Endometrium (tissue), 2 donors: ENCODE measurements at regions not wholly inside any gene's neighbourhood (a gene's known extent, or its start where the extent isn't known, plus 50 kb on each side); places are given as distances from the start of the nearest gene placed in this dataset.
A peak's percentile ranks its signal among the peaks of the same experiment; 100 is the strongest.
"Not testable (repeated sequence)": the region's sequence is repeated elsewhere in the genome, so short reads cannot be mapped to it uniquely, and the experiment has no call there.

Experiments
- FAIRE-seq: peaks from 2 replicates; lab custom pipeline; 2012; peaks lifted over from hg19 to GRCh38; lab: Jason Lieb, UNC
- donor health status: control.
- donor health status: control.

DNA sequence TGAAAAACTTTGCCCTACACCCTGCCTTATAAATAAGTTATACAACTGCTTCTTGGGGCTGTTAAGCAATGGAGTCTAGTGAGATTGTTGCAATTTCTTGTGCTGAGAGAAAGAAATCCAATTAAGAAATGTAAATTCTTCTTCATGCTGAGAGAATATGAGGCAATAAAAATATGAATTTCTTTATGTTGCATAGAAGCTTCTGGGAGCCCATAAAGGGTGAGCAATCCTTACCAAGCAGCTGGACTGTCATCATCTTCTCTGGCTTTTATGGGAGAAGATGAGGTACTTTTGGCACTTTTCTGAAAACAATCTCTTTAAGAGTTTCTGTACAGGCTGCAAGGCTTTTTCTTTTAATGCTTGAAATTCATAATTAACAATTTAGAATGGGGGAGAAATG, 204.3 kb downstream of the DMRTA1 start:
- no peak for FAIRE-seq

DNA sequence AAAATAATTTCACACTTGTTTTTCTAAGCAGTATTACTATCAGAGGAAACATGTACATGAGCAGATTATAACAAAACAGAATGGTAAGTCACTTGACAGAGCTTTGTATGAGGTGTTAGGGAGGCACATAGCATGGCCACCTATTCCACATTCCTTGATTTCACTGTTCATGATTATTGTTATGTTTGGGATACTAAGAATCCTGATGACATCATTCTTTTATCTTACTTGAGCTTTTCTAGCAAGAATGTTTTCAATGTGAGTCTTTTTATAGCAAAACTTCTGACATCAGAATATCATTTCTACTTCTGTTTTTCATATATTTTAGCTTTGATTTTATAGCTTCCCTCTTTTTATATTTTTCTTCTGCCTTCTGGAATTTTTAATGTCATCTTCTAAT, 208.2 kb downstream of the DMRTA1 start:
- no peak for FAIRE-seq

GRCh38 chr9:22657713-22658112, 211.1 kb downstream of the DMRTA1 start:
- FAIRE-seq = no peak

DNA sequence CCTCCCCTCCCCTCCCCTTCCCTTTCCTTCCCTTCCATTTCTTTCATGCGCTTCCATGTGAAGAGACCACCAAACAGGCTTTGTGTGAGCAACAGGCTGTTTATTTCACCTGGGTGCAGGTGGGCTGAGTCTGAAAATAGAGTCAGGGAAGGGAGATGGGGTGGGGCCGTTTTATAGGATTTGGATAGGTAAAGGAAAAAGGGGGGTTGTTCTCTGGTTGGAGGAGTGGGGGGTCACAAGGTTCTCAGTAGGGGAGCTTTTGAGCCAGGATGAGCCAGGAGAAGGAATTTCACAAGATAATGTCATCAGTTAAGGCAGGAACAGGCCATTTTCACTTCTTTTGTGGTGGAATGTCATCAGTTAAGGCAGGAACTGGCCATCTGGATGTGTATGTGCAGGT, 211.9 kb downstream of the DMRTA1 start:
- not testable (repeated sequence) for FAIRE-seq

GRCh38 chr9:22682536-22682935, 235.9 kb downstream of the DMRTA1 start:
- FAIRE-seq = no peak

DNA sequence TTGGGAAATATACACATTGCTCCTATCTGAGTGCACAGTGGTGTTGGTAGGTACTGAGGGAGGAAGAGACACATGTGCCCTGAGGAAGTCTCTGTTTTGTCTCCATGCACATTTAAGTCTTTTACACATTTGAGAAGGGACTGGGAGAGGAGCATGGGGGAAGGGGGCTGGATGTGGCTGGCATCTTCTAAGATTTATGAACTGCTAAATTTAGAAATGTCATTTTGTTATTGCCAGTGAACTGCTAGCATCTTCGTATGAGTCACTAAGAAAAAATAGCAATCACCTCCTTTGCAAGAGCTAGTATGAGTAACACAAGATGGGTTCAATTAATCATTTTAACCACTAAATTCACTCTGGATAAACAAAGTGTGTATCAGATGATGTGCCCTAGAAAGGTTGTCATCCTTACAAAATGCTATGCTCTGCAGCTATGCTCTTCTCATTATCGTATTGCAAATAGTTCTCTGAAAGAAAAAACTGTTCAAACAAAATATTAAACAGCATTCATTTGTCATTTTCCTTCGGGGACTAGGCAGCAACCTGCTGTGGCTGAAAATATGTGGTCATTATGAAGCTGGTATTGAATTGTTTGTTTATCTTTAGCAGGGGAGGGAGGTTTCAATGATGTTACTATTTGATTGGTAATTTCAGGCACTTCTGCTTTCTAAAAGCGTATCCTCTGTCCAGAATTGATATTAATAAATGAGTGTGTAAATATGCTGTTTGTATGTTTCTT, 236.5 kb downstream of the DMRTA1 start:
- FAIRE-seq = no peak

GRCh38 chr9:22683700-22684075, 237.1 kb downstream of the DMRTA1 start:
- FAIRE-seq = no peak

- no peak for FAIRE-seq
These were observed 246.5 kb downstream of the DMRTA1 start for GRCh38 chr9:22693156-22693555.

- no peak for FAIRE-seq
These were observed 253.5 kb downstream of the DMRTA1 start for GRCh38 chr9:22700171-22700570.

DNA sequence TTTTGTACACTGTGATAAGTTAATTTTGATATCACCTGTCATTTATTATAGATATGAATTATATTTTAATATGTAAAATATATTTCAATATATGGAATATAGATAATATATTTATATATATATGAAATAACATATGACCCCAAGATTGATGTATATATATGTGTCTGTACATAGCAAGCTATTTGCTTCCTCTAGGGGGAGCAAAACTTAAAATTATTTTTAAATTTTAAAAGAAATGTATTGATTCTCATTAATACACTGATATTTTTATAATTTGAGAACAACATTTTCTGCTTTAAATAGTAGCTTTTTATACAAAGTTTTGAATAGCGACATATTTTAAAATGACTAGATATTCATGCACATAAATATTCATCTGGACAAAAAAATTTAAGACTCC, 272.0 kb downstream of the DMRTA1 start:
- peak; percentile 31 for FAIRE-seq

DNA sequence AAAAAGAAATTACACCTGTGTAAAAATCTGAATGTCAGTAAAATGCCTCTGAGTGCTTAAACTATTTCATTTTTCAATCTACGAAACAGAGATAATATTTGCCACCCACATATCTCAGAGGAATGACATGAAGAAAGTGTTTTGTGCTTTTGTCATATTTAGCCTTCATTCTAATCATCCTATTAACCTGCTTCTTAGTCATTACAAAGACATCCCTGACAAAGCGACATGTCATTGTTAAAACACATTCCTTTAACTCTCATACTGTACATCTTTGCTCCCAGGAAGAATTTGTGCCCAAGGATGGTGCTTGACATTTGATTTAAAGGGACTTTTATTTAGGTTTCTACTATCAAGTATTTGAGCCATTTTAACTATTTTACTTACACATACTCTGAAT, 275.9 kb downstream of the DMRTA1 start:
- FAIRE-seq = no peak

GRCh38 chr9:22731786-22732185, 285.2 kb downstream of the DMRTA1 start:
- FAIRE-seq = no peak

- no peak for FAIRE-seq
These were observed 293.1 kb downstream of the DMRTA1 start for GRCh38 chr9:22739712-22740111.

- FAIRE-seq = no peak
These were observed 294.2 kb downstream of the DMRTA1 start for GRCh38 chr9:22740781-22741180.

DNA sequence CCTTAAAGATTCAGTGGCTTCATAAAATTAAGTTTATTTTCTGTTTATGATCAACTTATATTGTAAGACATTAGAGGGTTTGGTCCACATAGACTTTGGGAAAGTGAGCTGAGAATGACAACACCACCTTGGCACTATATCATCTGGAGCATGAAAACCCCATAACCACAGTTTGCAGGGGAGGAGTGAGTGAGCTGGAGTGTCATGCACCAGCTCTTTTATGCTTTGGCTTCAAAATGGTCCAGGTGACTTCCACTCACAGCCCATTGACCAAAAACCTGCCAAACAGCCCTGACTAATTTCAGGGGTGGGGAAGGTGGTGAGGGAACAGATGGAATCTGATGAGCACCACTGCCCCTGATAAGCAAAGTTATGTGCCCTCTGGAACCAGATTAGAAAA, 295.8 kb downstream of the DMRTA1 start:
- FAIRE-seq = no peak

DNA sequence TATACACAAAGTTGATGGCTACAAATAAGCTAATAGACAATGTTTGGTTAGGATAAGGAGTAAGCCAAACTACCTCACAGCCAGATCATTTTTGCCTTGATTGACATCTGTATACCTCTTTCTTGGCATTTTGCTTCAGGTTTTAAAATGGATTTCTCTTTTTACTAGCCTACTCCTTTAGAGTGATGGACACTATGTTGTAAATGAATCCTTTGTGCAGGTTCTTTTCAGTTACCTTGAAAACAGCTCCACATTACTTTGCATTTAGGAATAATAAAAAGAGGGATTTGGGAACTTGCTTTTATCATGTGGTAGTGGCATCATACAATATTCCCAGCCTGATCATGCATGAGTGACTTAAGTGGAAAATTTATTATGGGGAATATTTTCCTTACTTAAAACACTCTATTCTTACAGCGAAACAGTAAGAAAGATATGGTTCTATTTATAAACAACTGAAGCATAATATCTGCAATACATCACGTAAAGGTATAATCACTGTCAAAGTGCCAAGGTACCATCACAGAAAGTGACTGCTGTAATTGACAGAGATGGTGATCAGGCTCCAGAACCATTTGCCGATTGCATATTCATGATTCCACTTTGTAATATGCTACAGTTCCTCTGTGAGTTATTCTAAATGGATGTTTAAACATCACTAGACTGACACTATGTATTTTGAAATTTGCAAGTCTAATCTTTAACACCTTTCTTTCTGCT, 327.0 kb downstream of the DMRTA1 start:
- no peak for FAIRE-seq

- no peak for FAIRE-seq
These were observed 343.7 kb downstream of the DMRTA1 start for GRCh38 chr9:22790329-22790728.

GRCh38 chr9:22808876-22809275, 362.3 kb downstream of the DMRTA1 start:
- no peak for FAIRE-seq

GRCh38 chr9:22809371-22809770, 362.7 kb downstream of the DMRTA1 start:
- no peak for FAIRE-seq

DNA sequence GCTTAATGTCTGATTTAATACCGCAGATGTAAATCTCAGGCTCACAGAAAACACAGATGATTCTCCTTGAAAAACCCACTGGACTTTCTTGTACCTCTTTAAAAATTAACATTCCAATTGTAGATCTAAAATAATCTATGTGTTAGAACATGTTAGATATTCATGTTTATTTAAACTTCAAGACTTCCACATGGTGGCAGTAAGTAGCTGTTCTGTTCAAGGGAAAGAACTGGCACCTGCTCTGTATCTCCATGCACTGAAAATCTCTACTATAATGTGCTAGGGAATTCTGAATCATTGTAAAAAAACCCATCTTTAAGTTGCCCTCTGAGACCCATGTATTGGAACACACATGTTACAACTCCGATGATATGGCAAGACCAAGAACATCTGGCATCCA, 366.9 kb downstream of the DMRTA1 start:
- FAIRE-seq = no peak

- FAIRE-seq = no peak
These were observed 368.6 kb downstream of the DMRTA1 start for GRCh38 chr9:22815246-22815645.

DNA sequence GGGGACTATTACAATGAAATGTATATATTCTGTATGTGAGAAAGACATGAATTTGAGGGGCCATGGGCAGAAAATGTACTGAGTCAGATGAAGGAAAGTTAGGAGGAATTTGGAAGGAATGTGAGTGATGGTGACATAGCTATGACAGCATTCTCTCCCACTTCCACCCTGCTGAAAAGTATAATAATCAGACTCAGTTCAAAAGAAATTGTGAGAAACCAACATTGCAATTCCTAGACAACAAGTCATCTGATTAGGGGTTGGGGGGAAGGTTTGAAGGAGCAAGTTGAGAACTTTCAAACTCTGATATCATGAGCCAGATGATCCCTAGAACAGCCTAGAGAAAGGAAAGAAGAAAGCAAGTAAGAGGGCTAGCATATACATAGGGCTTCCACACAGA, 370.6 kb downstream of the DMRTA1 start:
- no peak for FAIRE-seq

DNA sequence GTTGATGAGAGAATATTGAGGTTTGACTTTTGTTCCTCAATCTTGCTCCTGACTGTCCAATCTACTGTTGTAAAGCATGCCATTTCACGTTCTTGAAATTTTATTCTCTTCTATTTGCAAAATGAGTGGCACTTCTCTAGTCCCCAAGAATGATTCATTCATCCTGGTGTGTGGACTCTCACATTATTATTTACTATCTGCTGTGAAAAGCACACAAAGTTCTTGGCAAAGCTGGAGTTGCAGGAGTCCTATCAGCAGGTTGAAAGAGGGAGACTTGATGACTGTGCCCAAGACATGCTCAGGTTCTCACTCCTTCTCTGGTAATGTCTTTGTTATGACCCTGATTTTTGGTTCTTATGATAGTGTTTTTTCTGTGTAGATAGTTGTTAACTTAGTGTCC, 382.6 kb downstream of the DMRTA1 start:
- FAIRE-seq = no peak

GRCh38 chr9:22838266-22838665, 391.6 kb downstream of the DMRTA1 start:
- no peak for FAIRE-seq
